ENCODE measurements at regions not wholly inside any gene's neighbourhood (a gene's known extent, or its start where the extent isn't known, plus 50 kb on each side); places are given as distances from the start of the nearest gene placed in this dataset.

DNA sequence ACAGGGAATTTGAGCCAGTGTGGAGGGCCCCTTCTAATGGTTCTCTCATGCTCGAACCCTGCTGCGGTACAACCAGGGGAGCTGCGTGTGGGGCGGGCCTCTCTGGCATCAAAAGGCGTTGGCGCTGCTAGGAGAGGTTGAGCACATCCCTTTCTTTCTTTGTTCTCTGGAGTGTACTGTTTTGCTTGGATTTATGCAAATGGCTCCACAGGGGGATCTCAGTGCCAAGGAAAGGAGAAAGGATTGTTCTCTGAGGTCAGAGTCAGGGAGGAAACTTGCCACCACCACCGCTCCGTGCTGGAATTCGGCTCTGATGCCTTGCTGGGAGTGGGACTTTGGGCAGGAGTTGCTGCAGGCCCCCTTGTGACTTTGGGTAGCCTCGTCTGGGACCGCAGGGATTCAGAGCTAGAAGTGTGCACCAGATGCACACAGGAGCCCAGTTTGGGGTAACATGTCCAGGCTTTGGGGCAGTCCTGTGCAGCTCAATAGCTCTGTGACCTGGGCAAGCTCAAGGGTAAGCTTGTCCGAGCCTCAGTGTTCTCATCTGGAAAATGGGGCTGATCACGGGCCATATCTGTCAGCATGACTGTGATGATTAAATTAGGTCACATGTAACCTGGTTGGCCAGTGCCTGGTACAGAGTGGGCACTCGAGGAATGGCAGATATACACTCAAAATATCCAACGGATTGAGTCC, 353.0 kb upstream of the EEF2KMT start:
- WGBS, 2 experiments (ENCODE audit: extremely low coverage in 2 of 2, insufficient read length in 1 of 2): 13% methylated on average over 4 of the region's 15 CpGs; no CpG with 5 or more reads in 1 of the 2 experiments
- in situ Hi-C loops (cut with MboI; ENCODE audit: low sequenced_read_pairs): no loop called here
- CTCF ChIA-PET: no interaction called here

More for the DNA sequence above, 353.0 kb upstream of the EEF2KMT start:
- Histone ChIP-seq H2AFZ (replicated peaks; ENCODE audit: low read length, poor library complexity) (no peak overlapping the region), H4K91ac (ENCODE audit: insufficient read depth, low read depth, low read length) (no peak overlapping the region), H3K56ac (ENCODE audit: extremely low read depth, insufficient read depth, low read length) (no peak overlapping the region), H3K4me2 (ENCODE audit: low read depth, low read length) (no peak overlapping the region), H3K4me3 (ENCODE audit: insufficient read depth, low read depth, low read length) (no peak overlapping the region), H3K9me1 (ENCODE audit: insufficient read depth, low read length) (no peaks in the 10 kb centered on the region), H4K20me1 (ENCODE audit: insufficient read depth, low read length) (no peaks in the 10 kb centered on the region), H2AK5ac (ENCODE audit: low read depth, low read length) (no peak overlapping the region), H2BK5ac (ENCODE audit: low read depth, low read length, poor library complexity, severe bottlenecking) (no peak overlapping the region), H3K14ac (replicated peaks; ENCODE audit: low read depth, low read length) (no peak overlapping the region), H3K9me3 (ENCODE audit: control insufficient read depth, insufficient read depth, low read length) (peaks cover 24% of the 10 kb centered on the region), H3K79me1 (ENCODE audit: low read depth in 1 of 2, low read length in 2 of 2) (no peaks in the 10 kb centered on the region), H4K8ac (ENCODE audit: low read depth in 2 of 2, low read length in 2 of 2) (no peak overlapping the region), H2BK20ac (ENCODE audit: low read depth, low read length) (no peak overlapping the region), H3K4ac (ENCODE audit: low read depth, low read length) (no peak overlapping the region), H2BK15ac (ENCODE audit: low read depth, low read length) (no peak overlapping the region), H3K23ac (ENCODE audit: low read depth, low read length) (no peak overlapping the region), H3K27ac (ENCODE audit: insufficient read depth, low read length) (no peak overlapping the region), H3K18ac (ENCODE audit: low read depth, low read length) (no peak overlapping the region), H2AK9ac (replicated peaks; ENCODE audit: low read depth, low read length, poor library complexity) (no peak overlapping the region), H3K9ac (ENCODE audit: low read depth, low read length) (no peak overlapping the region), H4K5ac (ENCODE audit: low read depth, low read length) (no peak overlapping the region), H3K4me1 (ENCODE audit: control insufficient read depth, insufficient read depth, low read length) (no peaks in the 10 kb centered on the region), H3K27me3 (ENCODE audit: control insufficient read depth, insufficient read depth, low read length) (no peaks in the 10 kb centered on the region), H2BK120ac (ENCODE audit: low read depth, low read length) (no peak overlapping the region), H3K36me3 (ENCODE audit: control insufficient read depth, insufficient read depth, low read length) (no peaks in the 10 kb centered on the region)
- POLR2A ChIA-PET (ENCODE audit: unreplicated experiment): no interaction called here
- TF ChIP-seq USF2 (IDR thresholded peaks at IDR 0.05; ENCODE audit: low read depth, low read length) (no peak), FOS (IDR thresholded peaks at IDR 0.05; ENCODE audit: low read depth, low read length) (no peak), MAFK (IDR thresholded peaks at IDR 0.05; ENCODE audit: low read depth, low read length) (no peak), POLR2A (IDR thresholded peaks at IDR 0.05; ENCODE audit: low read depth, low read length) (no peak), RFX5 (IDR thresholded peaks at IDR 0.05; ENCODE audit: low read depth, low read length) (no peak), RAD21 (IDR thresholded peaks at IDR 0.05; ENCODE audit: low read length) (no peak), MAZ (IDR thresholded peaks at IDR 0.05; ENCODE audit: borderline replicate concordance, low read depth, low read length) (no peak), RCOR1 (IDR thresholded peaks at IDR 0.05; ENCODE audit: insufficient replicate concordance, low read length) (no peak), SMC3 (IDR thresholded peaks at IDR 0.05; ENCODE audit: low read depth, low read length) (no peak), MXI1 (IDR thresholded peaks at IDR 0.05; ENCODE audit: borderline replicate concordance, low read depth, low read length) (no peak), CEBPB (IDR thresholded peaks at IDR 0.05; ENCODE audit: low read depth, low read length) (no peak), NFE2L2 (IDR thresholded peaks at IDR 0.05; ENCODE audit: low read depth, low read length) (no peak), ELK1 (IDR thresholded peaks at IDR 0.05; ENCODE audit: borderline replicate concordance, low read depth, low read length) (no peak), CHD1 (IDR thresholded peaks at IDR 0.05; ENCODE audit: low read depth, low read length) (no peak)
- ATAC-seq (ENCODE audit: low read depth): no peak
- no peak for DNase-seq
- intact Hi-C loops (cut with micrococcal nuclease): no loop called here
- no TSS peak for BruUV-seq (replicated peaks)
- dilution Hi-C loops (cut with HindIII; ENCODE audit: low sequenced_read_pairs, unreplicated experiment): no loop called here
